ENCODE measurements at regions not wholly inside any gene's neighbourhood (a gene's known extent, or its start where the extent isn't known, plus 50 kb on each side); places are given as distances from the start of the nearest gene placed in this dataset.

DNA sequence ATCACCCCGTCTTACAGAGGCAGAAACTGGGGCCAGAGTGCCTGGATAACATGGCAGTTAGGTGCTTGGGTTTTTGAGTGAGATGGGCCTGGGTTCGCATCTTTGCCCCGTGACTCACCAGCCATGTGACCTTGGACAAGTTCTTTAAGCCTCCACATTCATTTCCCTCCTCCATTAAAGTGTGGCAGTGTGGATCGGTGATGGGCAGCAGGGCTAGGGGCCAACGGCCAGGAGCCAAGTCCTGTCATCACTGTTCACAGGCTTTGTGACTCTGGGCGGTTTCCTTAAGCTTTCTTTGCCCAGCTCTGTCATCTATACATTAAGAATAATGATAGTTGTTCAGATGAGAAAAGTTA lies 85.5 kb upstream of the PMEPA1 start:
- Histone ChIP-seq H3K4me1 (ENCODE audit: control insufficient read depth in 3 of 3, insufficient read depth in 2 of 3, low read depth in 1 of 3, low read length in 2 of 3) (no peaks in the 10 kb centered on the region), H3K27me3 (ENCODE audit: control insufficient read depth in 3 of 3, insufficient read depth in 3 of 3, low read length in 3 of 3) (no peaks in the 10 kb centered on the region), H3K36me3 (ENCODE audit: control insufficient read depth in 3 of 3, insufficient read depth in 2 of 3, low read depth in 1 of 3, low read length in 3 of 3) (no peaks in the 10 kb centered on the region), H3K9me3 (ENCODE audit: control insufficient read depth in 2 of 2, insufficient read depth in 1 of 2, low read depth in 1 of 2, low read length in 1 of 2) (no peaks in the 10 kb centered on the region), H3K4me3 (ENCODE audit: low read depth in 1 of 3, low read length in 3 of 3) (no peak overlapping the region), H3K27ac (ENCODE audit: low read depth in 1 of 3, low read length in 2 of 3) (no peak overlapping the region)
- DNase-seq, result no peak
- FAIRE-seq, result no peak
- 60 to 79% (median 67%) methylated on average over 6 of the region's 6 CpGs for WGBS, 3 donors

DNA sequence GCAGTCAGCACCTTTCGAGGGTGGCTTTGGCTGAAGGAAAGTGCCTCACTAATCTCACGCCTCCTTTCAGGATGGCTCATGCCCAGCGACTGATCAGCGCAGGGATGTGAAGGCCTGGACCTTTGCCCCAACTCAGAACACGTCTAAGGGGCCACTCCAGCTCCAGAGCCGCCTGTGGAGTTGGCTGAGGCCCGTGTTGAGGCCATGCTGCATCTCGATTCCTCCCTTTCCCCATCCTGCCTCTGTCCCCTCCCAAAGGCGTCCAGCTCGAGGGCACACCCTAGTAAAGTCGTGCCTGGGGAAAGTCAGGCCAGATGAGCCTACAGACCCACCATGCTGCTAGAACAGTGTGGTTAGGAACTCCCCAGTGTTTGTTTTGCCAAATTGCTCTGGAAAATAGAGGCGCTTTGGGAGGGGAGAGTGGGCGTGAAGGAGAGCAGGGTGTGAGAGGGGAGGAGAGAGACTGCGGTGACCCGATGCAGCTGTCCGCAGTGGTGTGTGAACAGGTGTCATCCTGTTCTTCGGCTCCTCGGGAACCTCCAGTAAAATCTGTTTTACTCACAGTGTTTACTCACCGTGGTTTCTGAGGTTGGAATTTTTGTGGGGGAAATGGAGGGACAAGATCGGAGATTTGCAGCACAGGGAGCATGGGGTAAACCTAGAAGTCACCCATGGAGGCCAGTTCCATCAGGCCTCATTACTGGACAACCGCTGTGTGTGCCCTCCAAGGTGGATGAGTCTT lies 85.0 kb upstream of the PMEPA1 start:
- H3K36me3 ChIP-seq (ENCODE audit: control insufficient read depth in 3 of 3, insufficient read depth in 2 of 3, low read depth in 1 of 3, low read length in 3 of 3), result no peaks in the 10 kb centered on the region
- 76 to 80% (median 78%) methylated on average over 21 of the region's 21 CpGs for WGBS, 3 donors
- no peaks in the 10 kb centered on the region for H3K27me3 ChIP-seq (ENCODE audit: control insufficient read depth in 3 of 3, insufficient read depth in 3 of 3, low read length in 3 of 3)
- DNase-seq (no peak), FAIRE-seq (no peak)
- no peaks in the 10 kb centered on the region for H3K4me1 ChIP-seq (ENCODE audit: control insufficient read depth in 3 of 3, insufficient read depth in 2 of 3, low read depth in 1 of 3, low read length in 2 of 3)
- no peak overlapping the region for H3K4me3 ChIP-seq (ENCODE audit: low read depth in 1 of 3, low read length in 3 of 3)
- H3K9me3 ChIP-seq (ENCODE audit: control insufficient read depth in 2 of 2, insufficient read depth in 1 of 2, low read depth in 1 of 2, low read length in 1 of 2), result no peaks in the 10 kb centered on the region
- H3K27ac ChIP-seq (ENCODE audit: low read depth in 1 of 3, low read length in 2 of 3), result no peak overlapping the region

DNA sequence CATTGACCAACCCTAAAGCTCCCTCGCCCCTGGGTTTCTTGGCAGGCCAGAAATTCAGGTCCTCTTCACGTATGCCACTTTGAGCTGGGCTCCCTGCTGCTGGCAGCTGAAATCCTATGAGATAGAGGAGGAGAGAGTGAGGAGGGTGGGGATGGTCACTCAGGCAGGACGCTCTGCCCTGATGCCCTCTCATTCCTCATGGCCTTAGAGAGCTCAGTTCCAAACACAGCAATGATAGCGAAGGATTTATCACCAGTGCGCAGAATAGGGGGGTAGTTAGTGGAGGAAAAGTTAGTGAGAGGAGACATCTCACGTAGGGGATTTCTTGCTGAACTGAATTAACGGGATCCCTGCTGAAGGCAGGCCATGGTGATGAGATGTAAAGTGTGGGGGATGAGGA lies 84.2 kb upstream of the PMEPA1 start:
- Histone ChIP-seq H3K4me3 (ENCODE audit: low read depth in 1 of 3, low read length in 3 of 3) (no peak overlapping the region), H3K4me1 (ENCODE audit: control insufficient read depth in 3 of 3, insufficient read depth in 2 of 3, low read depth in 1 of 3, low read length in 2 of 3) (no peaks in the 10 kb centered on the region), H3K27ac (ENCODE audit: low read depth in 1 of 3, low read length in 2 of 3) (no peak overlapping the region), H3K9me3 (ENCODE audit: control insufficient read depth in 2 of 2, insufficient read depth in 1 of 2, low read depth in 1 of 2, low read length in 1 of 2) (no peaks in the 10 kb centered on the region), H3K36me3 (ENCODE audit: control insufficient read depth in 3 of 3, insufficient read depth in 2 of 3, low read depth in 1 of 3, low read length in 3 of 3) (no peaks in the 10 kb centered on the region), H3K27me3 (ENCODE audit: control insufficient read depth in 3 of 3, insufficient read depth in 3 of 3, low read length in 3 of 3) (no peaks in the 10 kb centered on the region)
- DNase-seq, result no peak
- no peak for FAIRE-seq
- 93 to 94% (median 94%) methylated on average over 7 of the region's 7 CpGs for WGBS, 3 donors

DNA sequence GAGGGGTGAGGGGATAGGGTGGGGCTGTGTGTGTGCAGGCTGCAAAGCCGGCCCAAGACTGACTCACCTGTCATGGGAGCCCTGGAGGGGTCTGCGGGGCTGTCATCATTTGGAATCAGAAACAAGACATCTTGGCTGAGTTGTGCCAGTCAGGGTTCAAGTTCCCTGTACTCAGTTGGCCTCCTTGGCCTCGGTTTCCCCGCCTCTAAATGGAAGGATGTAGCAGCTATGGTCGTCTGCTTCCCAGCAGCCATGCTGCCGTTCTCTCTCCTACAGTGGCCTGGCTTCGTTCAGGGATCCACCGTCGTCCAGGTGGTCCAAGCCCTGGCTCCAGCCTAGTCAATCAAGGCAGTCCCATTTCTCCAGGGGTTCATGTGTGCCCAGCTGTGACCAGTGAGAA lies 83.6 kb upstream of the PMEPA1 start:
- 84 to 90% (median 87%) methylated on average over 9 of the region's 9 CpGs for WGBS, 3 donors
- no peaks in the 10 kb centered on the region for H3K36me3 ChIP-seq (ENCODE audit: control insufficient read depth in 3 of 3, insufficient read depth in 2 of 3, low read depth in 1 of 3, low read length in 3 of 3)
- H3K4me1 ChIP-seq (ENCODE audit: control insufficient read depth in 3 of 3, insufficient read depth in 2 of 3, low read depth in 1 of 3, low read length in 2 of 3), result no peaks in the 10 kb centered on the region
- H3K4me3 ChIP-seq (ENCODE audit: low read depth in 1 of 3, low read length in 3 of 3), result no peak overlapping the region
- no peaks in the 10 kb centered on the region for H3K9me3 ChIP-seq (ENCODE audit: control insufficient read depth in 2 of 2, insufficient read depth in 1 of 2, low read depth in 1 of 2, low read length in 1 of 2)
- no peak overlapping the region for H3K27ac ChIP-seq (ENCODE audit: low read depth in 1 of 3, low read length in 2 of 3)
- DNase-seq (no peak), FAIRE-seq (no peak)
- H3K27me3 ChIP-seq (ENCODE audit: control insufficient read depth in 3 of 3, insufficient read depth in 3 of 3, low read length in 3 of 3), result no peaks in the 10 kb centered on the region

DNA sequence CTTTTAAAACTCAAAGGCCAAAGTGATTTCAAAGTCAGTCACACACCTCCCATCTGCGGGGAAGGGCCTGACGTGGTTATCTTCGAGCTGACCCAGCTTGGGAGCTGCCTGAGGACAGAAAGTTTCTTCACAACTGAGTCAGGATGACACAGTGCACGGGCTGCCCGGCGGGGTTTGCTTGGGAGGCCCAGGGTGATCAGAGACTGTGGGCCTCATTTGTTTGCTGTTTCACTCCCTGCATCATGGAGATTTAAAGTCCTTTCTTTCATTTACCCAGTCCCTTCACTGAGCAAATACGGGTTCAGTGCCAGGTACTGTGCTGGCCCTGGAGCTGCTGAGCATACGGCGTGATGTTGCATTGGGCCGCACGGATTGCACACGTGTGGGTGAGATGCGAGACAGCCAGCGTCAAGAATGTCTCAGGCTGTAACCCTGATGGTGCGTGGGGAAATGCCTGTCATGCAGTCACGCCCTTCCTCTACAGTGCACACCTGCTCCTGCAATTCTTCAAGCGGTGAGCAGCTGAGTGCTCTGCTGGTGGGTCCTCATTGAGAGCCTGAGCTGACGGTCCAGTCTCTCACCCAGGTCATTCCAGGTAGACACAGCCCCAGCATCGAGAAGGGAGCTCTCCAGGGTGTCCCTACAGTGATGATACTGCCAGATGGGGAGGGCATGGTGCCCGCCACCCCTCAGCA lies 82.7 kb upstream of the PMEPA1 start:
- FAIRE-seq (no peak), DNase-seq (peak in 1 of 2 donors; percentile 16)
- Histone ChIP-seq H3K36me3 (ENCODE audit: control insufficient read depth in 3 of 3, insufficient read depth in 2 of 3, low read depth in 1 of 3, low read length in 3 of 3) (no peaks in the 10 kb centered on the region), H3K9me3 (ENCODE audit: control insufficient read depth in 2 of 2, insufficient read depth in 1 of 2, low read depth in 1 of 2, low read length in 1 of 2) (no peaks in the 10 kb centered on the region), H3K27ac (ENCODE audit: low read depth in 1 of 3, low read length in 2 of 3) (no peak overlapping the region), H3K27me3 (ENCODE audit: control insufficient read depth in 3 of 3, insufficient read depth in 3 of 3, low read length in 3 of 3) (no peaks in the 10 kb centered on the region), H3K4me3 (ENCODE audit: low read depth in 1 of 3, low read length in 3 of 3) (no peak overlapping the region), H3K4me1 (ENCODE audit: control insufficient read depth in 3 of 3, insufficient read depth in 2 of 3, low read depth in 1 of 3, low read length in 2 of 3) (no peaks in the 10 kb centered on the region)
- 26 to 69% (median 37%) methylated on average over 20 of the region's 20 CpGs for WGBS, 3 donors

DNA sequence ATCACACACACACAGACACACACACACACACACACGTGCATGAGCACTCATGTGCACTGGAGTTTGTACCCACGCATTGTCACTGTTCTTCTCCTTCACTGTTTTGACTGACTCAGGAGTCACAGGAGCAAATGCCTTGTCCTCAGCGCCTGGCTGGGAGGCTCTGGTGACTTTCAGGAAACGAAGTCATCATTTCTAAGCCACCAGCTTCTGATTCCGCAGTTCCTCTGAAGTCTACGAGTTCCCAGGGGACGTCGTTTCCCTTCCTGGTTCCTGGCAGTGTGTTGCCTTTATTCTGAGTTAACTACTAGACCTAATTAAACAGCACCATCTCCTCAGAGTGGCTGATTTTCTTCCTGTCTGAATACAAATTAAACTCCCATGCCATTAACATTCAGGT lies 82.2 kb upstream of the PMEPA1 start:
- Histone ChIP-seq H3K36me3 (ENCODE audit: control insufficient read depth in 3 of 3, insufficient read depth in 2 of 3, low read depth in 1 of 3, low read length in 3 of 3) (no peaks in the 10 kb centered on the region), H3K4me1 (ENCODE audit: control insufficient read depth in 3 of 3, insufficient read depth in 2 of 3, low read depth in 1 of 3, low read length in 2 of 3) (no peaks in the 10 kb centered on the region), H3K27ac (ENCODE audit: low read depth in 1 of 3, low read length in 2 of 3) (no peak overlapping the region), H3K27me3 (ENCODE audit: control insufficient read depth in 3 of 3, insufficient read depth in 3 of 3, low read length in 3 of 3) (no peaks in the 10 kb centered on the region), H3K9me3 (ENCODE audit: control insufficient read depth in 2 of 2, insufficient read depth in 1 of 2, low read depth in 1 of 2, low read length in 1 of 2) (no peaks in the 10 kb centered on the region), H3K4me3 (ENCODE audit: low read depth in 1 of 3, low read length in 3 of 3) (no peak overlapping the region)
- DNase-seq, result no peak
- 60 to 67% (median 65%) methylated on average over 8 of the region's 8 CpGs for WGBS, 3 donors
- no peak for FAIRE-seq

DNA sequence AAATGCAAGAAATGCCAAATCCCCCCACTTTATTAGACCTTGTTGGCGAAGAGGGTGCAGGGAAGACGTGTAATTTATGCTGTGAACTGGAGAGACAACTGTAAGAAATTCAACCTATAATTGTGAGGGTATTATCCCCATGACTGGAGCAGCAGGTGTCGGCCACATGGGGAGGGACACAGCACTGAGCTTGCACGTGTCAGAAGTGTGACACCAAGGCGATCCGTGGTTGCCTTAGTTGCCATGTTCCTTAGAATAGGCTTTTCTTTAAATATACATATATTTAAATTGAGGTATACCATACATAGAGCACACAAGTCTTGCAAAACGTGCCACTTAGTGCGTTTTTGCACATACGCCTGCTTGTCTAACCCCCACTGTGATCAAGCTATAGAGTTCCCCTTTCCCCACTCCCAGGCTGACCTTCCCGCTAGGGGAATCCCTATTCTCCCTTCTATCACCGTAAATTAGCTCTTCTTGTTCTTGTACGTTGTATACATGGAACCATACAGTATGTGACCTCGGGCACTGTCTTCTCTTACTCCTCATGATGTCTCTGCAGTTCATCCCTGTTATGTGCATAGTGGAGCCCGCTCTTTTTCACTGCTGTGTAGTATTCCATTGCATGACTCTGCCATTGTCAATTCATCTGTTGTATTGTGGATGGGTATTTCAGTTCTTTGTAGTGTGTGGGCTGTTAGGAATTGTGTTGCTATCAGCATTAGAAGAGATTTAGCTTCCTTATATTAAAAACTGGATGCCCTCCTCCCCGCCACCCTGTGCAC lies 81.6 kb upstream of the PMEPA1 start:
- Histone ChIP-seq H3K27me3 (ENCODE audit: control insufficient read depth in 3 of 3, insufficient read depth in 3 of 3, low read length in 3 of 3) (no peaks in the 10 kb centered on the region), H3K4me3 (ENCODE audit: low read depth in 1 of 3, low read length in 3 of 3) (no peak overlapping the region), H3K9me3 (ENCODE audit: control insufficient read depth in 2 of 2, insufficient read depth in 1 of 2, low read depth in 1 of 2, low read length in 1 of 2) (no peaks in the 10 kb centered on the region), H3K27ac (ENCODE audit: low read depth in 1 of 3, low read length in 2 of 3) (no peak overlapping the region), H3K36me3 (ENCODE audit: control insufficient read depth in 3 of 3, insufficient read depth in 2 of 3, low read depth in 1 of 3, low read length in 3 of 3) (no peaks in the 10 kb centered on the region), H3K4me1 (ENCODE audit: control insufficient read depth in 3 of 3, insufficient read depth in 2 of 3, low read depth in 1 of 3, low read length in 2 of 3) (no peaks in the 10 kb centered on the region)
- FAIRE-seq (no peak), DNase-seq (no peak)
- 86 to 88% (median 88%) methylated on average over 15 of the region's 15 CpGs for WGBS, 3 donors

DNA sequence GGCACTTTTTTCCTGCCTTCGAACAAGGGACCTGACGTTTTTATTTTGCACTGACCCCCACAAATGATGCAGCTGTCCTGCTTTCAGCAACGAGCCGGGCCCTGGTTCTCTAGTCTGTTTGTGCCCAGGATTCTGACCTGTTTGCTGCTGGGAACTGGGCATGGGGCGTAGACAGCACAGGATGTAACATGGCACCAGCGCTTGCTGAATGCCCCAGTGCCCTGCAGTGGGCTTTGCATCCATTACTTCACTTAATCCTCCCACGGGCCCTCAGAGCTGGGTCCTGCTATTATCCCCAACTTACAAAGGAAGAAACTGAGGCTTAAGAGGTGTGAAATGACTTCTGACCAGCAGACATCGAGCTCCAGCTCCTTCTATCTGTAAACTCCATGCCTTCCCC lies 80.4 kb upstream of the PMEPA1 start:
- no peaks in the 10 kb centered on the region for H3K9me3 ChIP-seq (ENCODE audit: control insufficient read depth in 2 of 2, insufficient read depth in 1 of 2, low read depth in 1 of 2, low read length in 1 of 2)
- no peaks in the 10 kb centered on the region for H3K27me3 ChIP-seq (ENCODE audit: control insufficient read depth in 3 of 3, insufficient read depth in 3 of 3, low read length in 3 of 3)
- H3K4me1 ChIP-seq (ENCODE audit: control insufficient read depth in 3 of 3, insufficient read depth in 2 of 3, low read depth in 1 of 3, low read length in 2 of 3), result no peaks in the 10 kb centered on the region
- no peak for FAIRE-seq
- no peak overlapping the region for H3K27ac ChIP-seq (ENCODE audit: low read depth in 1 of 3, low read length in 2 of 3)
- H3K4me3 ChIP-seq (ENCODE audit: low read depth in 1 of 3, low read length in 3 of 3), result no peak overlapping the region
- DNase-seq, result no peak
- WGBS, 3 donors, result 75 to 81% (median 80%) methylated on average over 8 of the region's 8 CpGs
- no peaks in the 10 kb centered on the region for H3K36me3 ChIP-seq (ENCODE audit: control insufficient read depth in 3 of 3, insufficient read depth in 2 of 3, low read depth in 1 of 3, low read length in 3 of 3)

All from small intestine (tissue), 7 donors.